HG03354 (cell line): ENCODE measurements at regions not wholly inside any gene's neighbourhood (a gene's known extent, or its start where the extent isn't known, plus 50 kb on each side); places are given as distances from the start of the nearest gene placed in this dataset.

ENCODE experiments used
- ATAC-seq: cut with Tn5 transposase; IDR thresholded peaks from one replicate; pipeline ENCODE4 v1.9.1; 2021; ENCODE audit warnings: mild to moderate bottlenecking; ENCODE audit not compliant: unreplicated experiment, poor library complexity, severe bottlenecking

- no peak for ATAC-seq
These were observed 217.5 kb upstream of the BLID start for GRCh38 chr11:122333467-122333866.

- no peak for ATAC-seq
These were observed 215.1 kb upstream of the BLID start for GRCh38 chr11:122331079-122331478.

GRCh38 chr11:122330279-122330965 lies 214.4 kb upstream of the BLID start:
- no peak for ATAC-seq

GRCh38 chr11:122327528-122327927 lies 211.5 kb upstream of the BLID start:
- ATAC-seq = no peak

GRCh38 chr11:122323754-122324421 lies 207.9 kb upstream of the BLID start:
- no peak for ATAC-seq

- ATAC-seq = no peak
These were observed 206.3 kb upstream of the BLID start for GRCh38 chr11:122322329-122322728.

- ATAC-seq = no peak
These were observed 204.7 kb upstream of the BLID start for GRCh38 chr11:122320671-122321070.

- ATAC-seq = no peak
These were observed 203.9 kb upstream of the BLID start for GRCh38 chr11:122319691-122320620.

- no peak for ATAC-seq
These were observed 203.1 kb upstream of the BLID start for GRCh38 chr11:122319085-122319484.

- no peak for ATAC-seq
These were observed 201.3 kb upstream of the BLID start for GRCh38 chr11:122317305-122317704.

GRCh38 chr11:122313581-122313980 lies 197.6 kb upstream of the BLID start:
- ATAC-seq = no peak

- ATAC-seq = no peak
These were observed 195.3 kb upstream of the BLID start for GRCh38 chr11:122311216-122311755.

- no peak for ATAC-seq
These were observed 194.8 kb upstream of the BLID start for GRCh38 chr11:122310766-122311165.

- ATAC-seq = no peak
These were observed 193.4 kb upstream of the BLID start for GRCh38 chr11:122309262-122309925.

- ATAC-seq = no peak
These were observed 192.2 kb upstream of the BLID start for GRCh38 chr11:122308226-122308625.

GRCh38 chr11:122307476-122308035 lies 191.5 kb upstream of the BLID start:
- no peak for ATAC-seq

GRCh38 chr11:122306831-122307391 lies 190.9 kb upstream of the BLID start:
- ATAC-seq = no peak

- no peak for ATAC-seq
These were observed 189.7 kb upstream of the BLID start for GRCh38 chr11:122305426-122306320.
